ENCODE measurements at regions not wholly inside any gene's neighbourhood (a gene's known extent, or its start where the extent isn't known, plus 50 kb on each side); places are given as distances from the start of the nearest gene placed in this dataset. TPM values are rescaled to one million over a fixed set of nuclear protein-coding genes. Genes with fewer than 3 reads are reported as not detected.

- Histone ChIP-seq H3K27me3 (no peaks in the 10 kb centered on the region), H3K4me3 (no peak overlapping the region), H3K4me1 (no peaks in the 10 kb centered on the region), H3K36me3 (no peaks in the 10 kb centered on the region), H3K27ac (no peak overlapping the region), H3K9me3 (no peaks in the 10 kb centered on the region)
- intact Hi-C loops (cut with DNase I; ENCODE audit: low total_unique reads) = no loop called here
- DNase-seq = no peak
- TF ChIP-seq, protein P1, sequence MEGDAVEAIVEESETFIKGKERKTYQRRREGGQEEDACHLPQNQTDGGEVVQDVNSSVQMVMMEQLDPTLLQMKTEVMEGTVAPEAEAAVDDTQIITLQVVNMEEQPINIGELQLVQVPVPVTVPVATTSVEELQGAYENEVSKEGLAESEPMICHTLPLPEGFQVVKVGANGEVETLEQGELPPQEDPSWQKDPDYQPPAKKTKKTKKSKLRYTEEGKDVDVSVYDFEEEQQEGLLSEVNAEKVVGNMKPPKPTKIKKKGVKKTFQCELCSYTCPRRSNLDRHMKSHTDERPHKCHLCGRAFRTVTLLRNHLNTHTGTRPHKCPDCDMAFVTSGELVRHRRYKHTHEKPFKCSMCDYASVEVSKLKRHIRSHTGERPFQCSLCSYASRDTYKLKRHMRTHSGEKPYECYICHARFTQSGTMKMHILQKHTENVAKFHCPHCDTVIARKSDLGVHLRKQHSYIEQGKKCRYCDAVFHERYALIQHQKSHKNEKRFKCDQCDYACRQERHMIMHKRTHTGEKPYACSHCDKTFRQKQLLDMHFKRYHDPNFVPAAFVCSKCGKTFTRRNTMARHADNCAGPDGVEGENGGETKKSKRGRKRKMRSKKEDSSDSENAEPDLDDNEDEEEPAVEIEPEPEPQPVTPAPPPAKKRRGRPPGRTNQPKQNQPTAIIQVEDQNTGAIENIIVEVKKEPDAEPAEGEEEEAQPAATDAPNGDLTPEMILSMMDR (IDR thresholded peaks at IDR 0.05) = no peak
- TF ChIP-seq POLR2A (IDR thresholded peaks at IDR 0.05) = no peak
These were observed 67.8 kb upstream of the FAM83B start for GRCh38 chr6:54778731-54779130.

DNA sequence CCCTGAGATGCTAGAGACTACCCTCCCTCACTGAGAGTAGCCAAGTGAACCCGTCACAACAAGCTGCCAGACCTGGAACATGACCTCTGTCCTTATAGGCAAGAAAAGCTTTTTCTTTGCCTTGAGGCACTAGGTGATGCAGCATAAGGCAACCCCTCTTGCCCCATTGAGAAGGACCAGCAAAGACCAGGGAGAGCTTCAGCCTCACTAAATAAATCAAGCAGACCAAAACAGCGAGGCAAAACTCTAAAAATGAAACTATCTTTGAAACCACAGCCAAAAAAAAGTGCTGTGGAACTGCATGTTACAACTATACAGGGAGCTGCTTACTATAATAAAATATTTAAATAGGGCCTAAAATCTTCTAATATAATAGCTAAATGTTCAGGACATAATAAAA is 62.6 kb upstream of the FAM83B start:
- Histone ChIP-seq H3K9me3 (no peaks in the 10 kb centered on the region), H3K4me1 (no peaks in the 10 kb centered on the region), H3K36me3 (no peaks in the 10 kb centered on the region), H3K27me3 (no peaks in the 10 kb centered on the region), H3K4me3 (no peak overlapping the region), H3K27ac (no peak overlapping the region)
- no peak for TF ChIP-seq POLR2A (IDR thresholded peaks at IDR 0.05)
- TF ChIP-seq, protein P1 (IDR thresholded peaks at IDR 0.05) = no peak
- intact Hi-C loops (cut with DNase I; ENCODE audit: low total_unique reads) = no loop called here
- no peak for DNase-seq

GRCh38 chr6:54786154-54786553 is 60.4 kb upstream of the FAM83B start:
- Histone ChIP-seq H3K4me3 (no peak overlapping the region), H3K27ac (no peak overlapping the region), H3K4me1 (no peaks in the 10 kb centered on the region), H3K9me3 (no peaks in the 10 kb centered on the region), H3K27me3 (no peaks in the 10 kb centered on the region), H3K36me3 (no peaks in the 10 kb centered on the region)
- no peak for TF ChIP-seq POLR2A (IDR thresholded peaks at IDR 0.05)
- TF ChIP-seq, protein P1 (IDR thresholded peaks at IDR 0.05) = no peak
- intact Hi-C loops (cut with DNase I; ENCODE audit: low total_unique reads) = no loop called here
- DNase-seq = no peak

DNA sequence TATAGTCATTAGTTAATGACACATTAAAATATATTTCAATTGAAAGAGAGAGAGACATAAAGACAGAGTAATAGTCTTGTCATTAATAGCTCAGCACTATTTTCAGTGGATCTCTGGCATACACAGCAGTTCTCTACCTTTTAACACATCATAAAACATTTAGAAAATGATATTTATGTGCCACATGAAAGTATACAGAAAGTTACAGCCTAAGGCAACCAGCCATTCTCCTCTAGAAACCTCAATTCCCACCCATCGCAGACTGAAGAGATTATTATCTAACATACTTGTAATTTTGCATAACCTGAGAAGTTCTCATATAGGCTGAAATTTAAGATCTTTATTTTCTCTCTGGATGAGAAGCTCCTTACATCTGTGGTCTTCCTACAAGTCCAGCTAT is 58.7 kb upstream of the FAM83B start:
- intact Hi-C loops (cut with DNase I; ENCODE audit: low total_unique reads) = no loop called here
- Histone ChIP-seq H3K27me3 (no peaks in the 10 kb centered on the region), H3K27ac (no peak overlapping the region), H3K4me1 (no peaks in the 10 kb centered on the region), H3K9me3 (no peaks in the 10 kb centered on the region), H3K4me3 (no peak overlapping the region), H3K36me3 (no peaks in the 10 kb centered on the region)
- no peak for DNase-seq
- TF ChIP-seq POLR2A (IDR thresholded peaks at IDR 0.05) = no peak
- TF ChIP-seq, protein P1 (IDR thresholded peaks at IDR 0.05) = no peak

Small RNA genes lying in the stretch of these regions (small RNA-seq; reads per million reads assigned to genes)
- gene RNU6-1023P = not detected

All from uterus (tissue), 3 donors.